Esophagus squamous epithelium (tissue), 5 donors: ENCODE measurements at regions not wholly inside any gene's neighbourhood (a gene's known extent, or its start where the extent isn't known, plus 50 kb on each side); places are given as distances from the start of the nearest gene placed in this dataset.

ENCODE experiments used
- DNase-seq: peaks from one replicate; lab custom pipeline; 2025; lab: John Stamatoyannopoulos, UW
- H3K27ac ChIP-seq, 4 donors: fragments of 200-600 bp; sonication (generic); one replicate each; pipeline ENCODE4 v1.5.1; 2016 to 2019; ENCODE audit warnings: mild to moderate bottlenecking in 1 of 4
- H3K27me3 ChIP-seq, 4 donors: fragments of 200-600 bp; sonication (generic); 1 replicate in 3 of 4; 2 replicates in 1 of 4; pipeline versions ENCODE4 v1.5.1 to v1.6.0; 2017 to 2021; ENCODE audit warnings: antibody characterized with exemption in 1 of 4
- H3K36me3 ChIP-seq, 3 donors: fragments of 200-600 bp; sonication (generic); one replicate each; pipeline ENCODE4 v1.5.1; 2016 to 2019
- H3K4me1 ChIP-seq, 3 donors: fragments of 200-600 bp; sonication (generic); one replicate each; pipeline ENCODE4 v1.5.1; 2017 to 2019
- H3K4me3 ChIP-seq, 4 donors: fragments of 200-600 bp; sonication (generic); 1 replicate in 3 of 4; 2 replicates in 1 of 4; pipeline ENCODE4 v1.5.1; 2016 to 2019; ENCODE audit warnings: mild to moderate bottlenecking in 2 of 4, moderate library complexity in 1 of 4
- H3K9me3 ChIP-seq, 3 donors: fragments of 200-600 bp; sonication (generic); one replicate each; pipeline ENCODE4 v1.5.1; 2016 to 2019
- CTCF ChIP-seq, 6 experiments: fragments of 450-650 bp in 4 of 6; fragments of 200-600 bp in 2 of 6; sonication (generic) in 2 of 6; IDR thresholded peaks; one replicate each; pipeline ENCODE4 v1.5.1; 2016 to 2019; ENCODE audit warnings: antibody characterized with exemption in 6 of 6, mild to moderate bottlenecking in 4 of 6, moderate library complexity in 4 of 6
- POLR2A ChIP-seq, 4 donors: fragments of 450-650 bp; IDR thresholded peaks; one replicate each; pipeline ENCODE4 v1.6.1; 2017; ENCODE audit warnings: antibody characterized with exemption in 4 of 4, mild to moderate bottlenecking in 4 of 4, moderate library complexity in 3 of 4
- WGBS, 2 donors: methylation state at CpG; one replicate each; pipeline ENCODE4 v1.1.5; 2018; 5-methylcytosine and 5-hydroxymethylcytosine counted together
- intact Hi-C: fragments of 100-400 bp; cut with DNase I; formaldehyde crosslinking; loops from one replicate; pipeline ENCODE4 v1.15.0; 2022
- donor health status: DM: yes; HTN: yes; CAD: no.

GRCh38 chr10:31253237-31253636, 65.8 kb upstream of the ZEB1 start:
- intact Hi-C loops = no loop called here
- H3K9me3 ChIP-seq = no peaks in the 10 kb centered on the region
- no peaks in the 10 kb centered on the region for H3K36me3 ChIP-seq
- H3K27me3 ChIP-seq = no peaks in the 10 kb centered on the region
- no peak overlapping the region for H3K27ac ChIP-seq
- TF ChIP-seq CTCF (IDR thresholded peaks at IDR 0.05) = no peak
- no peak for TF ChIP-seq POLR2A (IDR thresholded peaks at IDR 0.05)
- H3K4me1 ChIP-seq = no peaks in the 10 kb centered on the region
- DNase-seq = no peak
- no peak overlapping the region for H3K4me3 ChIP-seq
- 48 to 59% methylated on average over 1 of the region's 1 CpG for WGBS, 2 donors

GRCh38 chr10:31261511-31262311, 57.3 kb upstream of the ZEB1 start:
- Histone ChIP-seq H3K27me3 (no peaks in the 10 kb centered on the region), H3K36me3 (no peaks in the 10 kb centered on the region), H3K4me3 (peak overlapping the region in 1 of 4 donors; percentile 24), H3K4me1 (peaks cover 0 to 4% (median 0%) of the 10 kb centered on the region in 3 donors), H3K27ac (peak overlapping the region in 1 of 4 donors; percentile 9), H3K9me3 (no peaks in the 10 kb centered on the region)
- WGBS, 2 donors = 48 to 55% methylated on average over 6 of the region's 6 CpGs
- no peak for DNase-seq
- intact Hi-C loops = no loop called here
- TF ChIP-seq CTCF (IDR thresholded peaks at IDR 0.05) (no peak), POLR2A (IDR thresholded peaks at IDR 0.05) (no peak)

GRCh38 chr10:31262672-31263071, 56.3 kb upstream of the ZEB1 start:
- peak overlapping the region in 1 of 4 donors; percentile 9 for H3K27ac ChIP-seq

GRCh38 chr10:31263903-31264302, 55.1 kb upstream of the ZEB1 start:
- WGBS, 2 donors = 84 to 91% methylated on average over 5 of the region's 5 CpGs
- Histone ChIP-seq H3K9me3 (no peaks in the 10 kb centered on the region), H3K4me3 (no peak overlapping the region), H3K36me3 (no peaks in the 10 kb centered on the region), H3K4me1 (peaks cover 0 to 4% (median 0%) of the 10 kb centered on the region in 3 donors), H3K27me3 (no peaks in the 10 kb centered on the region), H3K27ac (no peak overlapping the region)
- TF ChIP-seq CTCF (IDR thresholded peaks at IDR 0.05) (no peak), POLR2A (IDR thresholded peaks at IDR 0.05) (no peak)
- intact Hi-C loops = no loop called here
- DNase-seq = no peak

More at GRCh38 chr10:31262672-31263071, 56.3 kb upstream of the ZEB1 start:
- intact Hi-C loops = no loop called here
- Histone ChIP-seq H3K27me3 (no peaks in the 10 kb centered on the region), H3K36me3 (no peaks in the 10 kb centered on the region), H3K4me1 (peaks cover 0 to 4% (median 0%) of the 10 kb centered on the region in 3 donors), H3K9me3 (no peaks in the 10 kb centered on the region), H3K4me3 (no peak overlapping the region)
- no peak for TF ChIP-seq POLR2A (IDR thresholded peaks at IDR 0.05)
- TF ChIP-seq CTCF (IDR thresholded peaks at IDR 0.05) = no peak
- no peak for DNase-seq
- WGBS, 2 donors = 51 to 73% methylated on average over 2 of the region's 2 CpGs

GRCh38 chr10:31268444-31269303, 50.3 kb upstream of the ZEB1 start:
- no peak for DNase-seq
- no peaks in the 10 kb centered on the region for H3K4me1 ChIP-seq
- no peak overlapping the region for H3K27ac ChIP-seq
- TF ChIP-seq POLR2A (IDR thresholded peaks at IDR 0.05) (no peak), CTCF (IDR thresholded peaks at IDR 0.05) (no peak)
- no peaks in the 10 kb centered on the region for H3K27me3 ChIP-seq
- no peak overlapping the region for H3K4me3 ChIP-seq
- 83 to 85% methylated on average over 12 of the region's 12 CpGs for WGBS, 2 donors
- H3K36me3 ChIP-seq = no peaks in the 10 kb centered on the region
- no peaks in the 10 kb centered on the region for H3K9me3 ChIP-seq
- intact Hi-C loops = no loop called here
